K562 (cell line): ENCODE measurements at regions not wholly inside any gene's neighbourhood (a gene's known extent, or its start where the extent isn't known, plus 50 kb on each side); places are given as distances from the start of the nearest gene placed in this dataset.

Experiments used
- ATAC-seq: fragments of 200-7000 bp; cut with Tn5 transposase; 3 replicates; pipeline ENCODE4 v1.9.1; 2020; ENCODE audit warnings: moderate library complexity
- BruUV-seq: library from RNA; stranded (reverse); fragments of 400-500 nt; replicated peaks from 2 replicates; lab custom pipeline; 2021; lab: Mats Ljungman, UMichigan
- CTCF ChIA-PET: fragments of 300-600 bp; formaldehyde crosslinking; extraction: SDS; loops from one replicate; lab custom pipeline; 2021; ENCODE audit warnings: low intra/inter-chr PET ratio; lab: Yijun Ruan, JAX
- POLR2A ChIA-PET: fragments of 300-600, 350-650 bp; sonication (Branson Sonifier 250); formaldehyde crosslinking; extraction: SDS; loops from one replicate; lab custom pipeline; 2021; ENCODE audit warnings: antibody characterized with exemption, inconsistent platforms; lab: Yijun Ruan, JAX
- DNase-seq, 4 experiments: peaks; one replicate each; pipeline versions ENCODE4 v3.0.0 to v3.0.0-alpha.2; 2011 to 2018; ENCODE audit warnings: low spot score in 3 of 4, mixed read lengths in 3 of 4; ENCODE audit errors: extremely low read depth in 1 of 4
- FAIRE-seq: peaks from 2 replicates; lab custom pipeline; 2011; peaks lifted over from hg19 to GRCh38; lab: Jason Lieb, UNC
- H2AFZ ChIP-seq: 2 replicates; pipeline ENCODE4 v1.6.0; 2011; ENCODE audit warnings: low read depth, low read length, control low read depth, inconsistent platforms
- H3K27ac ChIP-seq: fragments of 200-600 bp; 3 replicates; pipeline ENCODE4 v1.8.0; 2011; ENCODE audit warnings: low read depth, mild to moderate bottlenecking, control low read depth, inconsistent platforms, low read length, moderate library complexity, mixed read lengths; ENCODE audit errors: extremely low read depth
- H3K27me3 ChIP-seq, 2 experiments: fragments of 300-600 bp in 1 of 2; 2 replicates in 1 of 2; 3 replicates in 1 of 2; pipeline versions ENCODE4 v1.6.0 to v1.8.0; 2011; ENCODE audit warnings: inconsistent platforms in 2 of 2, low read length in 2 of 2, mild to moderate bottlenecking in 1 of 2, mixed read lengths in 1 of 2, moderate library complexity in 1 of 2; ENCODE audit not compliant: control insufficient read depth in 2 of 2, insufficient read depth in 2 of 2
- H3K36me3 ChIP-seq: fragments of 300-600 bp; 3 replicates; pipeline ENCODE4 v1.8.0; 2011; ENCODE audit warnings: mild to moderate bottlenecking, low read length, inconsistent platforms; ENCODE audit not compliant: control insufficient read depth, insufficient read depth
- H3K4me1 ChIP-seq, 2 experiments: fragments of 200-600 bp in 1 of 2; replicated peaks in 1 of 2; 2 replicates in 1 of 2; 3 replicates in 1 of 2; pipeline versions ENCODE4 v1.5.1 to v1.8.0; 2011; ENCODE audit warnings: inconsistent platforms in 2 of 2, low read length in 2 of 2, mild to moderate bottlenecking in 1 of 2, mixed read lengths in 1 of 2, moderate library complexity in 1 of 2; ENCODE audit not compliant: control insufficient read depth in 2 of 2, insufficient read depth in 2 of 2
- H3K4me2 ChIP-seq: 2 replicates; pipeline ENCODE4 v1.6.1; 2011; ENCODE audit warnings: low read length, control low read depth, inconsistent platforms, mixed read lengths; ENCODE audit not compliant: insufficient read depth
- H3K4me3 ChIP-seq: fragments of 200-600 bp; sonication (generic), shearing (Covaris generic); 2 replicates; pipeline ENCODE4 v1.5.1; 2016; ENCODE audit warnings: control low read depth, inconsistent platforms
- H3K79me2 ChIP-seq: fragments of 200-600 bp; 3 replicates; pipeline ENCODE4 v1.8.0; 2011; ENCODE audit warnings: low read length, inconsistent platforms; ENCODE audit not compliant: control insufficient read depth, insufficient read depth
- H3K9ac ChIP-seq, 2 experiments: 2 replicates each; pipeline versions ENCODE4 v1.6.0 to v1.6.1; 2011; ENCODE audit warnings: low read depth in 2 of 2, low read length in 2 of 2, control low read depth in 1 of 2, inconsistent platforms in 1 of 2, mild to moderate bottlenecking in 1 of 2, mixed read lengths in 1 of 2; ENCODE audit not compliant: insufficient read depth in 1 of 2
- H3K9me1 ChIP-seq: one replicate; pipeline ENCODE4 v1.6.0; 2011; ENCODE audit warnings: inconsistent platforms, mild to moderate bottlenecking, low read length, moderate library complexity; ENCODE audit not compliant: control insufficient read depth, insufficient read depth
- H3K9me3 ChIP-seq: replicated peaks from 2 replicates; pipeline ENCODE4 v1.5.1; 2011; ENCODE audit warnings: low read depth, low read length, inconsistent platforms; ENCODE audit not compliant: control insufficient read depth, insufficient read depth
- H4K20me1 ChIP-seq: replicated peaks from 2 replicates; pipeline ENCODE4 v1.6.1; 2011; ENCODE audit warnings: low read length, inconsistent platforms, mixed read lengths; ENCODE audit not compliant: control insufficient read depth, insufficient read depth
- CHD1 ChIP-seq: fragments of 200-600 bp; sonication (generic); IDR thresholded peaks from one replicate; pipeline ENCODE4 v1.6.1; 2012; ENCODE audit warnings: mild to moderate bottlenecking, moderate library complexity, low read length, inconsistent platforms
- CLOCK ChIP-seq: fragments of 250-450 bp; sonication (Bioruptor Pico); IDR thresholded peaks from 2 replicates; pipeline ENCODE4 v1.4.0; 2020; ENCODE audit warnings: mild to moderate bottlenecking, moderate library complexity, borderline replicate concordance
- GTF2F1 ChIP-seq: IDR thresholded peaks from 2 replicates; pipeline ENCODE4 v1.6.1; 2011; ENCODE audit warnings: low read depth, low read length, improper control_type of control experiment
- MEF2D ChIP-seq: conservative IDR thresholded peaks from 2 replicates; pipeline ENCODE4 v1.6.1; 2016; ENCODE audit warnings: low read depth, missing genetic modification characterization, missing compliant biosample characterization
- NCOA1 ChIP-seq: fragments of 450-650 bp; IDR thresholded peaks from 2 replicates; pipeline ENCODE4 v1.6.1; 2016; ENCODE audit warnings: low read depth
- NEUROD1 ChIP-seq: fragments of 150-350 bp; IDR thresholded peaks from 2 replicates; pipeline ENCODE4 v1.6.1; 2014; ENCODE audit warnings: borderline replicate concordance, low read length, low read depth; ENCODE audit not compliant: partially characterized antibody
- PHB ChIP-seq: fragments of 250-450 bp; sonication (Bioruptor Pico); IDR thresholded peaks from 2 replicates; pipeline ENCODE4 v1.5.0; 2021
- SMARCB1 ChIP-seq: IDR thresholded peaks from 2 replicates; pipeline ENCODE4 v1.6.1; 2011; ENCODE audit warnings: improper control_type of control experiment, low read depth; ENCODE audit not compliant: insufficient read length
- SRSF1 ChIP-seq: fragments of 200-400 bp; formaldehyde crosslinking; IDR thresholded peaks from 2 replicates; pipeline ENCODE4 v1.6.1; 2017; ENCODE audit warnings: mild to moderate bottlenecking, low read depth, low read length, moderate library complexity
- SRSF7 ChIP-seq: fragments of 200-400 bp; formaldehyde crosslinking; optimal IDR thresholded peaks from 2 replicates; pipeline ENCODE3; 2017; ENCODE audit warnings: mild to moderate bottlenecking, low read depth, low read length
- ZNF644 ChIP-seq: fragments of 200-800 bp; sonication (Bioruptor generic); IDR thresholded peaks from 2 replicates; pipeline ENCODE4 v1.6.1; 2016; ENCODE audit warnings: low read depth, missing genetic modification characterization, missing compliant biosample characterization
- WGBS: fragments of 100-300 bp; shearing (Covaris generic); methylation state at CpG from one replicate; pipeline ENCODE4 v1.1.6; 2016; ENCODE audit warnings: low coverage, mixed read lengths; ENCODE audit not compliant: insufficient coverage; ENCODE audit errors: missing lambda C conversion rate; 5-methylcytosine and 5-hydroxymethylcytosine counted together
- in situ Hi-C: fragments of 300-500 bp; cut with MboI; formaldehyde crosslinking; loops from 4 replicates; pipeline ENCODE4 v1.15.0; 2018; ENCODE audit warnings: inconsistent platforms, mixed read lengths
- intact Hi-C: fragments of 100-400 bp; cut with micrococcal nuclease; formaldehyde crosslinking; loops from 2 replicates; pipeline ENCODE4 v1.14.2; 2022
- TF ChIP-seq, protein P1 (sequence below): fragments of 450-650 bp; IDR thresholded peaks from 2 replicates; pipeline ENCODE4 v1.6.1; 2017; ENCODE audit warnings: mild to moderate bottlenecking, moderate library complexity

DNA sequence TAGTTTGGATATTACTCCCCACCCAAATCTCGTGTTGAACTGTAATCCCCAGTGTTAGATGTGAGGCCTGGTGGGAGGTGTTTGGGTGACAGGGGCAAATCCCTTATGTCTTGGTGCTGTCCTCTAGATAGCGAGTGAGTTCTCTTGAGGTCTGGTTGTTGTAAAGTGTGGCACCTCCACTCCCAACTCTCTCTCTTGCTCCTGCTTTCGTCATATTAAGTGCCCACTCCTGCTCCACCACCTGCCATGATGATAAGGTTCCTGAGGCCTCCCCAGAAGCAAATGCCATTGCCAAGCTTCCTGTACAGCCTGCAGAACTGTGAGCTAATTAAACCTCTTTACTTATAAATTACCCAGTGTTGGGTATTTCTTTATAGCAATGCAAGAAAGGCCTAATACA, 944.3 kb downstream of the ADGRL3 start:
- POLR2A ChIA-PET = no interaction called here
- BruUV-seq = no TSS peak

More for the DNA sequence above, 944.3 kb downstream of the ADGRL3 start:
- Histone ChIP-seq H3K27ac (no peak overlapping the region), H3K4me2 (no peak overlapping the region), H3K79me2 (no peaks in the 10 kb centered on the region), H3K4me3 (no peak overlapping the region), H4K20me1 (no peaks in the 10 kb centered on the region), H3K9me3 (no peaks in the 10 kb centered on the region), H3K36me3 (no peaks in the 10 kb centered on the region), H3K4me1 (no peaks in the 10 kb centered on the region), H3K27me3 (no peaks in the 10 kb centered on the region), H3K9me1 (no peaks in the 10 kb centered on the region), H2AFZ (no peak overlapping the region), H3K9ac (no peak overlapping the region)
- FAIRE-seq (no peak), DNase-seq (no peak), ATAC-seq (no peak)
- WGBS = 0% methylated on average over 2 of the region's 3 CpGs
- CTCF ChIA-PET = no interaction called here
- in situ Hi-C loops (no loop called here), intact Hi-C loops (no loop called here)
- no peak for TF ChIP-seq NEUROD1
- no peak for TF ChIP-seq CLOCK (CRISPR knock-in tag)
- TF ChIP-seq, protein P1, sequence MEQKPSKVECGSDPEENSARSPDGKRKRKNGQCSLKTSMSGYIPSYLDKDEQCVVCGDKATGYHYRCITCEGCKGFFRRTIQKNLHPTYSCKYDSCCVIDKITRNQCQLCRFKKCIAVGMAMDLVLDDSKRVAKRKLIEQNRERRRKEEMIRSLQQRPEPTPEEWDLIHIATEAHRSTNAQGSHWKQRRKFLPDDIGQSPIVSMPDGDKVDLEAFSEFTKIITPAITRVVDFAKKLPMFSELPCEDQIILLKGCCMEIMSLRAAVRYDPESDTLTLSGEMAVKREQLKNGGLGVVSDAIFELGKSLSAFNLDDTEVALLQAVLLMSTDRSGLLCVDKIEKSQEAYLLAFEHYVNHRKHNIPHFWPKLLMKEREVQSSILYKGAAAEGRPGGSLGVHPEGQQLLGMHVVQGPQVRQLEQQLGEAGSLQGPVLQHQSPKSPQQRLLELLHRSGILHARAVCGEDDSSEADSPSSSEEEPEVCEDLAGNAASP = no peak
- no peak for TF ChIP-seq NCOA1
- TF ChIP-seq SMARCB1 = no peak
- TF ChIP-seq SRSF1 = no peak
- no peak for TF ChIP-seq GTF2F1
- no peak for TF ChIP-seq PHB (CRISPR knock-in tag)
- TF ChIP-seq ZNF644 (tag) = no peak
- TF ChIP-seq MEF2D (tag) = no peak
- TF ChIP-seq SRSF7 = no peak
- no peak for TF ChIP-seq CHD1
